Ovary (tissue), 3 donors: ENCODE measurements at regions not wholly inside any gene's neighbourhood (a gene's known extent, or its start where the extent isn't known, plus 50 kb on each side); places are given as distances from the start of the nearest gene placed in this dataset.

Experiments
- POLR2A ChIP-seq: fragments of 450-650 bp; IDR thresholded peaks from one replicate; pipeline ENCODE4 v1.6.1; 2017; ENCODE audit warnings: antibody characterized with exemption, mild to moderate bottlenecking, moderate library complexity
- TF ChIP-seq, protein P1 (sequence below), 3 donors: fragments of 450-650 bp in 2 of 3; fragments of 200-600 bp in 1 of 3; IDR thresholded peaks; one replicate each; pipeline versions ENCODE4 v1.5.1 to v1.8.0; 2016 to 2022; ENCODE audit warnings: antibody characterized with exemption in 3 of 3, mild to moderate bottlenecking in 1 of 3
- donor health status: DM: no; HTN: no; CAD: no.

DNA sequence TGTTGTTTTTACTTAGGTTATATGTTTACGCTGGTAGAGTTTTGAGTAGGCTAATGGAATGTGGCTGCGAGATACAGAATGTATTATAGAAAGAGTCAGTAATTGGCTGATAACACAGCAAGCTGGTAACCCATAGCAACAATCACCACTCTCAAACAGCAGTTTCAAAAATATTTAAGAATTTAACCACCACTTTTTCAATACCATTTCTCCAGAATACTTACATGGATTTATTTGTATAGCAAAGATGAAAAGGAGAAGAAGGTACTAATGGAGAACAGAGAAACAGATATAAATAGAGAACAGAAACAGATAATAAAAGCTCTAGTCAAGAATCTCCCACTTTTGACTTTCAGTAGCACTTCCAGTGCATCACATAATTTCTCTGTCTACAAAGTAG, 188.3 kb upstream of the SLC39A10 start:
- TF ChIP-seq, protein P1, sequence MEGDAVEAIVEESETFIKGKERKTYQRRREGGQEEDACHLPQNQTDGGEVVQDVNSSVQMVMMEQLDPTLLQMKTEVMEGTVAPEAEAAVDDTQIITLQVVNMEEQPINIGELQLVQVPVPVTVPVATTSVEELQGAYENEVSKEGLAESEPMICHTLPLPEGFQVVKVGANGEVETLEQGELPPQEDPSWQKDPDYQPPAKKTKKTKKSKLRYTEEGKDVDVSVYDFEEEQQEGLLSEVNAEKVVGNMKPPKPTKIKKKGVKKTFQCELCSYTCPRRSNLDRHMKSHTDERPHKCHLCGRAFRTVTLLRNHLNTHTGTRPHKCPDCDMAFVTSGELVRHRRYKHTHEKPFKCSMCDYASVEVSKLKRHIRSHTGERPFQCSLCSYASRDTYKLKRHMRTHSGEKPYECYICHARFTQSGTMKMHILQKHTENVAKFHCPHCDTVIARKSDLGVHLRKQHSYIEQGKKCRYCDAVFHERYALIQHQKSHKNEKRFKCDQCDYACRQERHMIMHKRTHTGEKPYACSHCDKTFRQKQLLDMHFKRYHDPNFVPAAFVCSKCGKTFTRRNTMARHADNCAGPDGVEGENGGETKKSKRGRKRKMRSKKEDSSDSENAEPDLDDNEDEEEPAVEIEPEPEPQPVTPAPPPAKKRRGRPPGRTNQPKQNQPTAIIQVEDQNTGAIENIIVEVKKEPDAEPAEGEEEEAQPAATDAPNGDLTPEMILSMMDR (IDR thresholded peaks at IDR 0.05): no peak
- no peak for TF ChIP-seq POLR2A
